Neural progenitor cell (in vitro differentiated cells): ENCODE measurements at regions not wholly inside any gene's neighbourhood (a gene's known extent, or its start where the extent isn't known, plus 50 kb on each side); places are given as distances from the start of the nearest gene placed in this dataset.

ENCODE experiments used
- DNase-seq: peaks from one replicate; pipeline ENCODE4 v3.0.0-alpha.2; 2016; ENCODE audit warnings: low spot score
- H2AFZ ChIP-seq: fragments of 200-600 bp; sonication (generic); replicated peaks from 2 replicates; pipeline ENCODE4 v1.6.1; 2016; ENCODE audit warnings: antibody characterized with exemption
- H3F3A ChIP-seq: fragments of 200-600 bp; sonication (generic); 2 replicates; pipeline ENCODE4 v1.6.1; 2016; ENCODE audit warnings: antibody characterized with exemption, low read depth
- H3K27ac ChIP-seq: fragments of 200-600 bp; sonication (generic); 2 replicates; pipeline ENCODE4 v1.5.1; 2016; ENCODE audit warnings: mild to moderate bottlenecking
- H3K27me3 ChIP-seq: fragments of 200-600 bp; sonication (generic); 2 replicates; pipeline ENCODE4 v1.6.1; 2016; ENCODE audit warnings: mild to moderate bottlenecking, moderate library complexity
- H3K36me3 ChIP-seq: fragments of 200-600 bp; sonication (generic); 2 replicates; pipeline ENCODE4 v1.5.1; 2016
- H3K4me1 ChIP-seq: fragments of 200-600 bp; sonication (generic); 2 replicates; pipeline ENCODE4 v1.6.1; 2016; ENCODE audit warnings: mixed run types
- H3K4me2 ChIP-seq: fragments of 200-600 bp; sonication (generic); 2 replicates; pipeline ENCODE4 v1.6.1; 2016
- H3K4me3 ChIP-seq: fragments of 200-600 bp; sonication (generic); 2 replicates; pipeline ENCODE4 v1.5.1; 2016
- H3K79me2 ChIP-seq: fragments of 200-600 bp; sonication (generic); 2 replicates; pipeline ENCODE4 v1.6.1; 2016; ENCODE audit warnings: low read depth
- H3K9ac ChIP-seq: fragments of 200-600 bp; sonication (generic); 2 replicates; pipeline ENCODE4 v1.6.1; 2016
- H3K9me3 ChIP-seq: fragments of 200-600 bp; sonication (generic); 2 replicates; pipeline ENCODE4 v1.5.1; 2016; ENCODE audit warnings: low read depth
- H4K20me1 ChIP-seq: fragments of 200-600 bp; sonication (generic); 2 replicates; pipeline ENCODE4 v1.6.1; 2016; ENCODE audit warnings: low read depth
- H3K27ac Mint-ChIP-seq: 3 replicates; pipeline ENCODE4 v1.8.0; 2021; ENCODE audit warnings: mixed read lengths
- H3K27me3 Mint-ChIP-seq: 2 replicates; pipeline ENCODE4 v1.8.0; 2022; ENCODE audit warnings: low read depth, mild to moderate bottlenecking, inconsistent platforms, moderate library complexity, mixed read lengths; ENCODE audit not compliant: insufficient read depth
- H3K36me3 Mint-ChIP-seq: 3 replicates; pipeline ENCODE4 v1.8.0; 2021; ENCODE audit warnings: mixed read lengths
- H3K4me1 Mint-ChIP-seq: 3 replicates; pipeline ENCODE4 v1.8.0; 2021; ENCODE audit warnings: mixed read lengths
- H3K4me3 Mint-ChIP-seq: 3 replicates; pipeline ENCODE4 v1.8.0; 2021; ENCODE audit warnings: mild to moderate bottlenecking, moderate library complexity, mixed read lengths
- H3K9me3 Mint-ChIP-seq: 3 replicates; pipeline ENCODE4 v1.8.0; 2020; ENCODE audit warnings: mixed read lengths
- CTCF ChIP-seq: fragments of 200-600 bp; sonication (generic); IDR thresholded peaks from 2 replicates; pipeline ENCODE4 v1.5.1; 2017; ENCODE audit warnings: antibody characterized with exemption, mild to moderate bottlenecking
- EZH2 ChIP-seq: fragments of 200-600 bp; sonication (generic); IDR thresholded peaks from 2 replicates; pipeline ENCODE4 v1.6.1; 2017; ENCODE audit warnings: antibody characterized with exemption, mild to moderate bottlenecking, moderate library complexity
- EZH2phosphoT487 ChIP-seq: fragments of 200-600 bp; sonication (generic); IDR thresholded peaks from 2 replicates; pipeline ENCODE4 v1.6.1; 2017; ENCODE audit warnings: antibody characterized with exemption

- H3K4me3 ChIP-seq = no peak overlapping the region
- H3K79me2 ChIP-seq = no peaks in the 10 kb centered on the region
- H3K4me3 Mint-ChIP-seq = no peak overlapping the region
- H3K4me1 Mint-ChIP-seq = peaks cover 33% of the 10 kb centered on the region
- no peaks in the 10 kb centered on the region for H3K9me3 ChIP-seq
- TF ChIP-seq EZH2 = no peak
- TF ChIP-seq EZH2phosphoT487 = no peak
- no peak for TF ChIP-seq CTCF
- peaks cover 5% of the 10 kb centered on the region for H3K27me3 Mint-ChIP-seq
- no peak overlapping the region for H2AFZ ChIP-seq
- H4K20me1 ChIP-seq = no peaks in the 10 kb centered on the region
- H3K4me2 ChIP-seq = no peak overlapping the region
- no peaks in the 10 kb centered on the region for H3F3A ChIP-seq
- DNase-seq = no peak
- peaks cover 13% of the 10 kb centered on the region for H3K4me1 ChIP-seq
- no peak overlapping the region for H3K27ac ChIP-seq
- no peaks in the 10 kb centered on the region for H3K27me3 ChIP-seq
- peaks cover 14% of the 10 kb centered on the region for H3K9me3 Mint-ChIP-seq
- H3K27ac Mint-ChIP-seq = peak overlapping the region; percentile 91
- H3K36me3 ChIP-seq = no peaks in the 10 kb centered on the region
- H3K9ac ChIP-seq = no peak overlapping the region
- H3K36me3 Mint-ChIP-seq = peaks cover 1% of the 10 kb centered on the region
These were observed 137.6 kb upstream of the MAX start for GRCh38 chr14:65239938-65240296.

- H3K4me3 Mint-ChIP-seq = no peak overlapping the region
- peaks cover 33% of the 10 kb centered on the region for H3K4me1 Mint-ChIP-seq
- no peak overlapping the region for H2AFZ ChIP-seq
- no peaks in the 10 kb centered on the region for H3K36me3 Mint-ChIP-seq
- peaks cover 13% of the 10 kb centered on the region for H3K4me1 ChIP-seq
- peak overlapping the region; percentile 2 for H3K27ac Mint-ChIP-seq
- H3K9me3 Mint-ChIP-seq = peaks cover 2% of the 10 kb centered on the region
- H3K79me2 ChIP-seq = no peaks in the 10 kb centered on the region
- no peak overlapping the region for H3K9ac ChIP-seq
- no peak overlapping the region for H3K4me3 ChIP-seq
- TF ChIP-seq EZH2 (no peak), EZH2phosphoT487 (no peak), CTCF (no peak)
- DNase-seq = no peak
- H4K20me1 ChIP-seq = no peaks in the 10 kb centered on the region
- H3K27me3 ChIP-seq = no peaks in the 10 kb centered on the region
- peaks cover 5% of the 10 kb centered on the region for H3K27me3 Mint-ChIP-seq
- no peak overlapping the region for H3K27ac ChIP-seq
- no peaks in the 10 kb centered on the region for H3K36me3 ChIP-seq
- H3K9me3 ChIP-seq = no peaks in the 10 kb centered on the region
- H3K4me2 ChIP-seq = no peak overlapping the region
- H3F3A ChIP-seq = no peaks in the 10 kb centered on the region
These were observed 138.9 kb upstream of the MAX start for GRCh38 chr14:65241125-65241752.

GRCh38 chr14:65242732-65243134 lies 140.4 kb upstream of the MAX start:
- H2AFZ ChIP-seq = no peak overlapping the region

More at GRCh38 chr14:65242732-65243134, 140.4 kb upstream of the MAX start:
- Mint-ChIP-seq H3K27ac (no peak overlapping the region), H3K36me3 (no peaks in the 10 kb centered on the region), H3K4me1 (peaks cover 24% of the 10 kb centered on the region), H3K4me3 (no peak overlapping the region), H3K9me3 (no peaks in the 10 kb centered on the region), H3K27me3 (peaks cover 3% of the 10 kb centered on the region)
- no peak overlapping the region for H3K9ac ChIP-seq
- no peak overlapping the region for H3K4me2 ChIP-seq
- no peaks in the 10 kb centered on the region for H3K27me3 ChIP-seq
- no peak overlapping the region for H3K4me3 ChIP-seq
- TF ChIP-seq EZH2 (no peak), CTCF (no peak), EZH2phosphoT487 (no peak)
- no peak for DNase-seq
- H3F3A ChIP-seq = no peaks in the 10 kb centered on the region
- H4K20me1 ChIP-seq = no peaks in the 10 kb centered on the region
- no peak overlapping the region for H3K27ac ChIP-seq
- no peaks in the 10 kb centered on the region for H3K79me2 ChIP-seq
- peaks cover 11% of the 10 kb centered on the region for H3K4me1 ChIP-seq
- no peaks in the 10 kb centered on the region for H3K36me3 ChIP-seq
- H3K9me3 ChIP-seq = no peaks in the 10 kb centered on the region
